HG02610 (cell line): ENCODE measurements at regions not wholly inside any gene's neighbourhood (a gene's known extent, or its start where the extent isn't known, plus 50 kb on each side); places are given as distances from the start of the nearest gene placed in this dataset.

Experiments
- ATAC-seq: cut with Tn5 transposase; IDR thresholded peaks from one replicate; pipeline ENCODE4 v1.9.1; 2021; ENCODE audit warnings: mild to moderate bottlenecking, moderate library complexity; ENCODE audit not compliant: unreplicated experiment

DNA sequence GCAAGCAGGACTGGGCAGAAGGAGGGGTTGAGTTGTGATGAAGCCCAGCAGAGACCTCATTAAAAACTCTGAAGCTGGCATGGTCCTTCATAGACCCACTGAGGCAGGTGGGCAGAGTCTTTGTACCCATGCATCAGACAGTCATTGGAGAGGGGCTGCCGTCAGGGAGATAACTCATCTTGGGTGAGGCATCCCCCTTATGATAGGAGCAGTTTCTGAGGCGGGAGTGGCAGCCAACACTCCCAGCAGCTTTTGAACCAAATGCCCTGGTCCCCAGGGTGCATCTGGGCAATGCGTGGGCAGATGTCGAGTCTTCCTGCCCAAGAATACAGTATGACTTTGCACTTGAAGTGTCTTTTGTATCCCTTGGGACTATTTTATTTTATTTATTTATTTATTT lies 68.1 kb downstream of the HTR5A start:
- ATAC-seq = no peak

DNA sequence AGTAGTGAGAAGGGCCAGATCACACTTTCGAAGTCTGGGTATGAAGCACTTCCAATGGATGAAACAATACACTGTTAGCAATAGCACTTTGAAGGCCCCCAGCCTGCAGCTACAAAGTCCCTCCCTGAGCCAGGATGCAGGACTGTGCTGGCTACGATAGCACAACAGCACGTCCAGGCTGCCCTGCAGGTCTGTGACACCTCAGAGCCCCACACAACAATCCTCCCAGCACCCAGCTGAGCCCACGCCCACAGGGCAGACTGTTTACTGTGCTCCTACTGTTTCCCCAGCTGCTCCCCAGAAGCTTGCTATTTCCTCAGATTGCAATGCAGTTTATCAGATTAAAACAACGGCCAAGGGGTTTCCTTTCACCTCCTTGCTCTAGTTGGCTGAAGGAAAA lies 71.4 kb downstream of the HTR5A start:
- no peak for ATAC-seq

DNA sequence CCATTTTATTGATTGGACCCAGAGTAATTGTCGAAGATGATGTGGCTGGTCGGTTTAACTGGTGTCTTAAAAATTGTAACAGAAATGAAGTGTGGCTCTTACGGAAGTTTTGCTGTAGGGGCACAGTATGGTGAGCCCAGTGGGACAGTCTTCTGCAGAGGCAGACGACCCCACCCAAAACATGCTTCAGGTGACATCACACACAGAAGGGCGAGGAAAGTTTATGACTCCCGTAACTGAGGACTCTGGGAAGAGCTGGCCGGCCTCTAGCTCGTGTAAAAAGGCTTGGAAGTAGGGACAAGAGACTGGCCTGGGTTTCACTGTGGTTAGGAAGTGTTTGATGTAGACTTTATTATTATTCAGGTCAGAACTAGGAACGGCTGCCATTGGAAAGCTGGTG lies 73.3 kb downstream of the HTR5A start:
- no peak for ATAC-seq

DNA sequence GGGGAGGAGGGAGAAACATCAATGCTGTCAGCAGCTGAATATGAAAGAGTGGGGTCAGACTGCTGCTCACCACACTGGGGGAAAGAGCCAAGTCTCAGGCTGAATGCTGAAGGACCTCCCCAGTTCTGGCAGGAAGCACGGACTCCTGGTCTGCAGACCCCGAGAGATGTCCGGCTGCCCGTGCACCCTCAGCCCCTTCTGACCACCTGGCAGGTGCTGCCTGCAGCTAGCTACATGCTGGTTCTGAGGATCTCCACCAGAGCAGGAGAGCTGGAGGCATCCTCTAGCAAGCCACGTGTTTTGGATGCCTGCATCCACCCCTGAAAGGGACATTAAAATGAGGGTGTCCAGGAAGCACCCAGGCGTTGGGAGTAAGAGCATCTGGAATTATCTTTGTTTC lies 74.2 kb downstream of the HTR5A start:
- no peak for ATAC-seq

DNA sequence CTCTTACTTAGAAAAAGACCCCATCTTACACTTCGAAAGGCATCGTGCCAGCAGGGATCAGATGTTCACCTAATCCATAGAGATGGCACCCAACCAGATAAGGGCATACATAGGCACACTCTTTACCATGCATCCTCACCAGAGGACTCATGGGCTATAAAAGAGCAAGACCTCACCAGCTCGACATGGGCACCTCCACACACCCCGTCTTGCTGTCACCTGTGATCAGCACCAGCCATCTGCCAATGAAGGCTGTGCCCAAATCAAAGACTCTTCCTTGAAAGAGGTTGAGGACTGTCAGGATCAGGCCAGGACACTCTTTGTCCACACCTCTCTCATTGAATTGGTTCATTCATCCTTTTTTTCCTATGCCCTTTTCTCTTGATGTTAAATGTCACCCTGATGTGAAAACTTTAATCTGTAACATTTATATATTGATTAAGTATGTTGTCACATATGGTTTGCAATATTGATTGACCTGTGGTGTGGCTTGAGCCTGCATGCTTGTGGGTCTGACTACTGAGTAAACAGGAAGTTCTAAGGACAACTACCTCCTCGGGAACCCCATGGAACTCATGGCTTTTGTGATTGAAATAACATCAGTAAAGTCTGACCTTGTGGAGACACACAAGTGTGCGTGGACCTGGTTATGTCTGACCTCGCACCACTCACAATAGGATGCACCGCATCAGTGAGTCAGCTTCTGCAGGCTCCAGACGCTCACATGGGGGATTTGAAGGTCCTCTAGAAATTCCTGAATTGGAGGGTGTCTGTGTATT lies 75.5 kb downstream of the HTR5A start:
- no peak for ATAC-seq

DNA sequence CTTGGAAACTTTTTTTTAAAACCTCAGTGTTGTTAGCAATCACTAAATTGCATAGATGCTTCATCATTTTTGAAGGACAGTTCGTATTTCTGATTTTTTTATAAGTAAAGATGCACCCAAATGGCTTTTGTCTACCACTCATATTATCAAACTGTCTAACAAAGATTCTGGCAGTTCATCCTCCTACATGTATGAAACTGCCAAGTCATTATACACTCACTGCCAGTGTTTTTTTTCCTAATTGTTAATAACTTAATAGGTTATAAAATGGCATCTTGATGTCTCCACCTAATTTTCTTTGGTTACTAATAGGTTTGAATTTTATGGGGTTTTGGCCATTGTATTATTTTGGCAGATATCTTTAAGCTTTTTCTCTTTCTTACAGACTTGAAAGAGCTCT lies 77.0 kb downstream of the HTR5A start:
- no peak for ATAC-seq

DNA sequence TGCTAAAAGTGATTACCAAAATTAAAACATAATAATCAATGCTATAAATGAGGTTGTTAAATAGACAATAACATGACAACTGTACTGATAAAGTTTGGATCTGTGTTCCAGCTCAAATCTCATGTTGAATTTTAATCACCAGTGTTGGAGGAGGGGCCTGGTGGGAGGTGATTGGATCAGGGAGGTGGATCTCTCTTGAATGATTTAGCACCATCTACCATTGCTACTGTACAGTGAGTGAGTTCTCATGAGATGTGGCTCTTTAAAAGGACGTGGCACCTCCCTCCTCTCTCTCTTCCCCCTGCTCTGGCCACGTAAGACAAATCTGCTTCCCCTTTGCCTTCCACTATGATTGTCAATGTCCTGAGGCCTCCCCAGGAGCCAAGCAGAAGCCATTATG lies 77.5 kb downstream of the HTR5A start:
- ATAC-seq = no peak

DNA sequence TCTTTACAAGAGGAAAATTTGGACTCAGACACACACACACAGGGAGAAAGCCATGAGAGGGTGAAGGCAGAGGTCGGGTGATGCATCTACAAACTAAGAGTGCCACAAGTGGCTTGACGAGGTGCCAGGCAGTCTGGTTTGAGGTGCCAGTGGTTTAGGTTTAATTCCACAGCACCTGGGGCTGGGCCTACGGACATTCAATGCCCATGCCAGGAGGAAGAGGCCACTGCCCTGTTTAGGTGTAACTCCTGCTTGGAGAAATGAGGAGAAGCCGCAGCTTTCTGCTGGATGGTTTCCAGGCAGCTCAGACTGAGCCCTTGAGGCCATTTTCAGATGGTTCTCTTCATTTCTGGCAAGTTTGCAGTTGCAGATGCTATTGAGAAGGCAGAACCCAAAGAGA lies 83.6 kb downstream of the HTR5A start:
- ATAC-seq = no peak

DNA sequence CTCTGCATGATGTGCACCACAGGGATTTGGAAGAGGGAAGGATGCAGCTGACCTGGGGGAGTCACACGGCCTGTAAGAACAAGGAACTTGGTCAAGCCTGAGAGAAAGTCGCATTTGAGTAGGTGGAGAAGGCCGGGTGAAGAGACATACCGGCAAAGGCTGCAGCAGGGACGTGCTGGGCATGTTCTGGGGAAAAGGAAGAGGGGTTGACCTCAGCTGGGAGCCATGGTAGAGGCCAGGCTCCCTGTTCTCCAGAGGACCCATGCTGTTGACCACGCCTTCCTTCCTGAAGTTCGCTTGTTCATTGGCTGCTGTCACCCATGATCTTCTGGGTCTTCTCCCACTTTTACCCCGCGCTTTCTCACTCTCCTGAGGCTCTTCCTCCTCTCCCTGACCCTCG lies 84.5 kb downstream of the HTR5A start:
- ATAC-seq = no peak

DNA sequence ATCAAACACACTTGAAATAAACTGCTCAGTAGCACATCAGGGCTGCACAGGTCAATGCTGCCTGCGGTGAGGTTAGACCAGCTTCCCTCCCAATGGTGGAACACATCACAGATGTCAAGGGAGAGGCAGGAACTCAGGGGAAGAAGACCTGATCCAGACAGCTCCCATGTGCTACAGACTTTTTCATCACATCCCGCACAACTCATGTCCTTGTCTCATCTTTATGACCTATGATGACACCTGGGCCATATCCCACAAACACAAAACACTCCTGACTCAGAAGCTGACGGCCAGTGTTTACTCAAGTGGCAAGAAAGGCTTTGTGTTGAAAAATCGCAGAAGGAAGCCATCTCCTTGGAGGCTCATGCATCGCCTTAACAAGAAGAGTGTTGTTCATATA lies 91.6 kb downstream of the HTR5A start:
- ATAC-seq = no peak

DNA sequence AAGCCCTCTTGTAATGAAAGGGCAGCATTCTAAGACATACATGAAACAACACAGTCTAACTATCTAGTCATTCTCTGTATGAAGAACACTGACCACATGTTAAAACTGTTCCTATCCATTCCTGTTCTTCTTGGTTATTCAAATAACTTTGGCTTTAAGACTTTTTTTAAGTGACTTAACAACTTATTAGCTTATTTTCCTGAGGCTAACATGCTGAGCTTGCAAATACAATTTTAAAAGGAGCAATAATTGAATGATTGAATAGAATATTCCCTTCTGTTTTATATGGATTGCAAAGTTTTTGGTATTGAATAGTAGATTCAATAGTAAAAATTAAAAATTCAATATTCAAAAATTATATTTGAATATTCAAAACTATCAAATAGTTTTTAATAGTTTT lies 92.3 kb downstream of the HTR5A start:
- ATAC-seq = no peak

DNA sequence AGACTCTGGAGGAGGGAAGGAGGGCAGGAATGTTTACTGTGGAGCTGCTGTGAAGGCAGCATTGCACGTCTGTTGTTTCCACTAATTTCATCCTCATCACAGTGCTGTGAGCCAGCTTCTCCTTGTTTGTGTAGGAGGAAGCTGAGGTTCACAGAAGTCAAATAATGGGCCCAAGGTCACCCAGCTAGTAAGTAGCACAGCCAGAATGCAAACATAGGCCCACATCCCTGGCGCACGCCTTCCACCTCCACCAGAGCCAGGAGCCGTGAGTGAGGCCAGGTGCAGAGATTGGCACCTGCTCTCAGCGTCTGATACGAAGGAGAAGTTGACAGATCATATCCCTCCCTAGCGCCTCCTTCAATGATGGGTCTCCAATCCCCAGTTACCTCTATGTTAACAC lies 93.6 kb downstream of the HTR5A start:
- ATAC-seq = no peak

DNA sequence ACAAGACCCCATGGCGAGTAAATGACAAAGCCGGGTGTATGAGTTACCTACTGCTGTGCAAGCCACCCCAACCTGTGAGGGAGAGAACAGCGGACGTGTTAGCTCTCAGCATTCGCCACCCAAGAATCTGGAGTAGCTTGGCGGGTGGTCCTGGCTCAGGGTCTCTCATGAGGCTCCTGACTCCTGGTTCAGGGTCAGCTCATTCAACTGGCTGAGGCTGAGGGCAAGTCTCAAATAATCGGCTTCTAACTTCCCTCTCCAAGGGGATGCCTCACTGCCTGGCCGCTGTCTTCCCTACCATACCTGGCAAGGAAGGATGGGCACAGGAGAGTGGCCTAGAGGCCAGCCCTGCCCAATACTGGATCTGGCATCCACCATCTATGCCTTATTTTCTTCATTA lies 94.2 kb downstream of the HTR5A start:
- no peak for ATAC-seq

DNA sequence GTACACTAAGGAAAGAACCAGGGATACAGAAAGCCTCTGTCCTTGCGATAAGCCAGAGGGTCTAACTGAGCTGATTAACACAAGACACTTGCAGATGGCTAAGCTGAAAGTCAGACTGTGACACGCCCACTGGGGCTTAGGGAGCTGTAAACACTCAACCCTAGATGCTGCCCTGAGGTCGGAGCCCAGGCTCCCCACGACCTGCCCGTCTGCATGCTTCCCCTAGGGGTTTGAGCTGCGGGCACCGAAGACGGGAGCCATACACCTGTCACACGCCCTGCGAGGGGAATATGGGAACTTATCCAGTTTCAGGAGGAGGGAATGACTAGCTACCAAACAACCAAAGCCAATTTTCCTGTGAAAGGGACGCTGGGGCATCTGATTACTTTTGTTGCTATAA lies 96.0 kb downstream of the HTR5A start:
- no peak for ATAC-seq

DNA sequence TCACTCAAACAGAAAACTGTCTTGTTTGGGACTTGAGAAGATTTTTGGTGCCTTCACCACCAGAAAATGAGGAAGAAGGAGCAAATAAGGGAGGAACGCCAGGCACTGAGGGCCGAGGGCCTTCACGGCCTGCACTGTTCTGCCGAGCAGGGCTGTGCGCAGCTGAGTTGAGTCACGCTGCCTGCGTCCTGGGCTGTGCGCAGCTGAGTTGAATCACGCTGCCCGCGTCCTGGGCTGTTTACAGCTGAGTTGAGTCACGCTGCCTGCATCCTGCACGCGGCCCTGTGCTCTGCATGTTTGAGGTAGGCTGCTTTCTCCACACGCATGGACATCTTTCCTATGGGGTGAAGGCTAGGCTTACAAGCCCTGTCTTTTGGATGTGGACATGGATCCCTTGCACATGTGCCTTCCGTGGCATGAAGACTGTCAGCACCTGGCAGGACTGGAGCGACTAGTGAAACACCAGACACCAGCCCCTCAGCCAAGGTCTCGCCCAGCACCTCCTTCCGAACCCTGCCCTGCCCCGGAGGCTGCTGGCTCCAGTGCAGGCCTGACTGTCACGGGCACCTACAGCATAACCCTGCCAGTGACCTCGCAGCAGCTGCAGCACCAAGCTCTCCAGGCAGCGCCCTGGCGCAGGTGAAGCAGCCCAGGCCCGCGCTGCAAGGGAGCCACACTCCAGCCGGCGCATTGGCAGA lies 96.7 kb downstream of the HTR5A start:
- no peak for ATAC-seq

DNA sequence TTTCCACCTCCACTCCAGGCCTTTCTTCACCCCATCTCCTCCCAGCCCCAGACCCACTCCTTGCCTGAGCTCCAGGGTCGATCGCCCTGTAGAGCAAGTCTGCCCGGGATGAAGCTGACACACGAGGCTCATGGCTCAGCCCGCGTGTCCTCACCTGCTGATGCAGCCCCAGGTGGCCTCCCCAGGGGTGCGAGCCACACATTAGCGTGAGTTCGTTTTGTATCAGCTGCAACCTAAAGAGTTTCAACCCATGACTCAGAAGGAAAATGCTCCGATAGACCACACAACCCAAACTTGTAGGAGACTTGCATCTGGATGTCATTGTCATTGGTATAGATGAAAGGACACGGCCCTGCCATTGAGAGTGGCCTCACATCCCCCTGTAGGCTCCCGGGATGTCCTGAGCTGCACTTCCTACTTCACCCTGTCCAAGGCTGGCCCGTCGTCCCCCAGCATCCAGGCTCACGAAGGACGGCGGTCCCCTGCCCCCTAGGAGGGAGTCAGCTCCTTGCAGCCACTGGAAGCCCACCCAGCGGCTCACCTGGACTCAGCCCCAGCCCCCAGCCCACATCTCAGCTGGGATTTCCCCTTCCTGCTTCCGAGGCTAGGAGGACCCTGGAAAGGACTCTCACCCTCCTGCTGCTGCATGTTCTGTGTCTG lies 97.7 kb downstream of the HTR5A start:
- ATAC-seq = no peak

DNA sequence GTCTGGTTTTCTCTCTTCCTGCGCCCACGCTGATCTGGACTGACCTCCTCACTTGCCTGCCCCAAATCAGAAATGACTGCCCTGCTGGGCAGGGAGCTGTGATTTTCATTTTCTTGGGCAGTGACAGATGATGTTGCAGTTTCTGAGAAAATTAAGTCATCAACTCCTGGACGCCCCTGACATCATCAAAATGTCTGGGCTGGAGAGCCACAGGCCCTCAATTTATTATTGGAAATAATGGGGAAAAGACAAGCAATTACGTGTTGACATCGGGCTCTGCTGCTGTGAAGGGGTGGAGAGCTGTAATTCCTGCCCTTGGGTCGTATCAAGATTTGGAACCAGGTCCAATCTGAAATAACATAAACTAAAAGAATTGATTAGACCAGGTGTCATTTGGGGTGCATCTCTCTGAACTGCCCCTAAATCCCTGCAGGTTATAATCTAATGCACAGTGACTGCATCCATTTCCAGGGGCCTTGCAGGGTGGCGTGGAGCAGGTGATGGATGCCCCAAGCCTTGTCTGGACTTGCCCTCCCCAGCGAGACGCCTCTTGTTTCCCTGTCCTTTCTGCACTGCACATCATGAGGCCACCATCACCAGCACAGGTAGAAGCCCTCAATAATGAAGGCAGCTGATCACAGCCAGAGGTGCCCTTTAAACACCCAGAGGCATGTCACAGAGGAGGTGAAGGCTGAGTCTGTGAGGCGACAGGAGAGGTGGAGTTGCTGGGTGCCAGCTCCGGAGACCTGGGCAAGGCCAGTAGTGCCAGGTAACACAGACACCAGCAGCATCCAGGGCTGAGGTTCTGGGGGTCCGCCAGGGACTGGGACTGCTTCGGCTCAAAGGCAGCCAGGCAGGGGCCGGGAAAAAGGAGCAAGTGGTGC lies 98.7 kb downstream of the HTR5A start:
- ATAC-seq = no peak

DNA sequence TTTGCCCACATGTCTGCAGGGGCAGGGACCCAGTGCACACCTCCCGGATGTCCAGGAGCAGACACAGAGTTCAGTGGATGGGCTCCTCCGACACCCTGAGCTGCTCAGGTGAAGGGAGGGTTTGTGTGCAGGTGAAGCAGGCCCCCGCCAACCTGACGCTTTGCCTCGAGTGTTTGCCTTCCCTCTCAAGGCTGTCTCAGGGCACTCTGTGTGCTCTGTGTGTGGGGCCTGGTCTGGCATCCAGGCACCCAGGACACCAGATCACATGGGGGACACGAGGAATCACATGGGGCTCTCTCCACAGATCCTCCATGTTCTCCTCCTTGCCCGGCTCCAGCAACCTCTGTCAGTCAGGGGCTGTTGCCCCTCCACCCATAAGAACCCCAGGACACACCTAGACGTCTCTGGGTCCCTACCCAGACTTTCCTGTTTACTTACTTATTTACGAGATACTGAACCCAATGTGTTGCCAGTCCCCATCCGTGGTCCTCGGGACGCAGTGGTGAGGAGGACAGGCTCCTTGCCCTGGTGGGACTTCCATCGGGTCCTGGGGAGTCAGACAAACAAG lies 99.5 kb downstream of the HTR5A start:
- no peak for ATAC-seq

DNA sequence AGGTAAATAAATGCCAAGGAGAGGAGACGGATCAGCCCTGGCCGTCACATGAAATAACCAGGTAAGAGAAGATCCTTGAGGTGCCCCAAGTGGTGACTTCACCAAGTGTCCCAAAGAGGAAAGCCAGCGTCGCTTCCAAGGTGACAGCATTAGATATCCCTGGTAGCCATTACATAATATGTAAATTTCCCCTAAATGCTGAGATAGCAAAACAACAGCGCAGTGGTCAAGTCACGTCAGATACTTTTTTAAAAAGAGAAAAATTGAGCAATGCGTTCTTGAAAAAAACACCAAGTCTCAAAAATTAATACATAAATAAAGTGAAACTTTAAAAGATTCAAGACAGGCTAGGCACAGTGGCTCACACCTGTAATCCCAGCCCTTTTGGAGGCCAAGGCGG lies 100.2 kb downstream of the HTR5A start:
- no peak for ATAC-seq

DNA sequence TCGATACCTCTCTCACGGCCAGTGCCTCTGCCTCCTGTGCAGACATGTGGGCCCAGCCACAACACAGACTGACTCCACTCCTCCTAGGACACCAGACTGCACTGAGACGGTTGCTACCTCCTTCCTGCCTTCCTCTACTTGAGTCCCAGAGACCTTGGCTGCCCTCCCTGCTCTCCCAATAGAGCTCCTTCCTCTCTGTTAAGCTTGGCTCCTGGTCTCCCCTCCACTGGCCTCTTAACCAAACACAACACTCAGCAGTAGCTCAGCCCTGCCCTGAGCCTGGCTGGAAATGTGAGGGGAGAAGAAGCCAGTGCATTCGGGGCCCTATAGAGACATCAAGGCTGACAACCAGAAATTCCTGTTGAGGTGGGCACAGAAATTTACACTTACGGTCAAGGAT lies 102.0 kb downstream of the HTR5A start:
- ATAC-seq = no peak

DNA sequence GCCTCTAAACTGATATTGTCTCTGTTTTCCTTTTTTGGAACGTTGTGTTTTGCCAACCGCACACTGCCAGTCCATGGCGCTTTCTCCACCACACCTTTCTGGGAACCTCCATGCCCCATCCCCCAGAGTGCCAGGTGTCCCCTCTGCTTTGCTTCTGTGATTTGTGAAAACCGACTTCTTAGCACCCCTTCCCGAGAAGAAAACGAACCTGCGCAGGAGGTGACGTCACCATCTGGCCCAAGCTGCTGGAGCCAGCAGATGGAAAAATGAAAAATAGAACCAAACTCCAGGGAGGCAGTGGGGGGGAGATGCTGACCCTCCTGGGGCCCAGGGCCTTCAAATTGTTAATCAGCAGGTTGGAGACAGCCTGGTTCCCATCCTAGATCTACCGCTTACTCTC lies 103.8 kb downstream of the HTR5A start:
- ATAC-seq = no peak
